ENCODE measurements at regions not wholly inside any gene's neighbourhood (a gene's known extent, or its start where the extent isn't known, plus 50 kb on each side); places are given as distances from the start of the nearest gene placed in this dataset.

DNA sequence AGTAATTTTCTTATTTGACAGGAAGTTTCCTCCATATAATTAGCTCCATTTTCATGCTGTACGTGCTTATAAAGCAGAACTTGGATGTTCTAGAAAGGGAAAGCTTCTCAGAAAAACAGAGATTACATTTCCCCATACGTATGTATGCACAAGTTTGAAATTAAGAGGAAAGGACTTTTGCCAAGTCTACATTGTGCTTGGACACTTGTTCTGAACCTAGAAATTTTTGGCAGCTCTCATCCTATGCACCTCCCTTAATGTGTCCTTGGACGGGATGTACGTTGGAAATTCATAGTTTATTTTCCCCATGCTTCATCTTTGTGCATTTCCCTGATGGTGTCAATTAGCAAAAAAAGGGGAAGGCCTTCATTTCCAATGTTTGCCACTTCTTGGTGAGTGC lies 322.7 kb downstream of the BLID start:
- TF ChIP-seq POLR2A (IDR thresholded peaks at IDR 0.05) (no peak), POLR2AphosphoS5 (IDR thresholded peaks at IDR 0.05) (no peak)

Measured in breast epithelium (tissue), 3 donors.